Transverse colon (tissue), 4 donors: ENCODE measurements at regions not wholly inside any gene's neighbourhood (a gene's known extent, or its start where the extent isn't known, plus 50 kb on each side); places are given as distances from the start of the nearest gene placed in this dataset.

Experiments used
- DNase-seq: peaks from one replicate; pipeline ENCODE4 v3.0.0-alpha.2; 2019
- H3K27ac ChIP-seq, 4 donors: fragments of 200-600 bp; sonication (generic); 2 replicates each; pipeline ENCODE4 v1.5.1; 2016 to 2018; ENCODE audit warnings: inconsistent platforms in 4 of 4
- H3K27me3 ChIP-seq: fragments of 200-600 bp; sonication (generic); 2 replicates; pipeline ENCODE4 v1.5.1; 2017; ENCODE audit warnings: inconsistent platforms
- H3K36me3 ChIP-seq, 4 donors: fragments of 200-600 bp; sonication (generic); 2 replicates each; pipeline ENCODE4 v1.5.1; 2017 to 2019; ENCODE audit warnings: inconsistent platforms in 4 of 4
- H3K4me1 ChIP-seq, 4 donors: fragments of 200-600 bp; sonication (generic); 2 replicates each; pipeline ENCODE4 v1.5.1; 2017 to 2020; ENCODE audit warnings: inconsistent platforms in 4 of 4
- H3K4me3 ChIP-seq, 4 donors: fragments of 200-600 bp; sonication (generic); 1 replicate in 1 of 4; 2 replicates in 3 of 4; pipeline versions ENCODE4 v1.5.1 to v1.6.1; 2017 to 2019; ENCODE audit warnings: inconsistent platforms in 4 of 4
- H3K9me3 ChIP-seq, 2 donors: fragments of 200-600 bp; sonication (generic); 2 replicates each; pipeline ENCODE4 v1.5.1; 2017 to 2019; ENCODE audit warnings: inconsistent platforms in 2 of 2
- EP300 ChIP-seq: sonication (generic); formaldehyde crosslinking; IDR thresholded peaks from one replicate; pipeline ENCODE4 v1.6.1; 2017; ENCODE audit warnings: antibody characterized with exemption, low read depth
- POLR2A ChIP-seq: fragments of 450-650 bp; IDR thresholded peaks from one replicate; pipeline ENCODE4 v1.6.1; 2016; ENCODE audit warnings: antibody characterized with exemption, mild to moderate bottlenecking, moderate library complexity
- POLR2AphosphoS5 ChIP-seq, 3 donors: sonication (generic); formaldehyde crosslinking; IDR thresholded peaks; one replicate each; pipeline ENCODE4 v1.6.1; 2016; ENCODE audit warnings: antibody characterized with exemption in 3 of 3
- WGBS, 2 donors: methylation state at CpG; one replicate each; pipeline ENCODE4 v1.1.5; 2018; ENCODE audit warnings: low coverage in 1 of 2; 5-methylcytosine and 5-hydroxymethylcytosine counted together
- in situ Hi-C, 4 donors: fragments of 200-750 bp; cut with MboI; loops; one replicate each; pipeline versions ENCODE4 v1.15.0 to v1.15.1; 2017; ENCODE audit warnings: low sequenced_read_pairs in 3 of 4, low pct_ligation_motif_present in 1 of 4, low pct_unique_long_range_greater_than_20kb in 1 of 4
- intact Hi-C: fragments of 100-400 bp; cut with DNase I; formaldehyde crosslinking; loops from one replicate; pipeline ENCODE4 v1.15.1; 2023; ENCODE audit warnings: low total_unique reads
- TF ChIP-seq, protein P1 (sequence below), 5 experiments: fragments of 200-600 bp in 3 of 5; fragments of 450-650 bp in 2 of 5; sonication (generic) in 3 of 5; IDR thresholded peaks; 1 replicate in 2 of 5; 2 replicates in 3 of 5; pipeline ENCODE4 v1.5.1; 2016 to 2017; ENCODE audit warnings: antibody characterized with exemption in 5 of 5, inconsistent platforms in 3 of 5, mild to moderate bottlenecking in 2 of 5, moderate library complexity in 1 of 5

DNA sequence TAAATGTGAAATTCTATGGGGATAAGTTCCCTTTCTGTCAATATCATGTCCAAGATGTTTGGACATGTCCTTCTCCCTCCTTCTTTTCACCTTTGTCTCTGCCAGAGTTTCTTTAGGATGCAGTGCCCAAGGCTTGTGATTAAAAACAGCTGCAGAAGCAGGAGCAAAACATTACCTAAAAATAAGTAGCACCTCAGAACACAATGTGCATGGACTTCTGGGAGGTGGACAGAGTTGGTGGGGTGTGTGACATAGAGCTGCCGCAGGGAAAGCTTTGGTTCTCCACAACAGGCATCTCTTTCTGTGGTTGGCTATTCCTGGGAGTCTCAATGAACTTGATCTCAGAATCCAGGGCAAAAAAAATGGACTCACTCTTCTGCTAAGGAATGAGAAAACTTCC lies 97.0 kb downstream of the SEC61B start:
- no peak for DNase-seq
- in situ Hi-C loops (no loop called here), intact Hi-C loops (no loop called here)
- Histone ChIP-seq H3K4me3 (no peak overlapping the region), H3K36me3 (no peaks in the 10 kb centered on the region), H3K27me3 (peaks cover 4% of the 10 kb centered on the region), H3K4me1 (no peaks in the 10 kb centered on the region), H3K27ac (no peak overlapping the region), H3K9me3 (no peaks in the 10 kb centered on the region)
- WGBS, 2 donors, result 94 to 100% methylated on average over 1 of the region's 1 CpG
- TF ChIP-seq EP300 (no peak), POLR2A (no peak), POLR2AphosphoS5 (IDR thresholded peaks at IDR 0.05) (no peak)
- TF ChIP-seq, protein P1, sequence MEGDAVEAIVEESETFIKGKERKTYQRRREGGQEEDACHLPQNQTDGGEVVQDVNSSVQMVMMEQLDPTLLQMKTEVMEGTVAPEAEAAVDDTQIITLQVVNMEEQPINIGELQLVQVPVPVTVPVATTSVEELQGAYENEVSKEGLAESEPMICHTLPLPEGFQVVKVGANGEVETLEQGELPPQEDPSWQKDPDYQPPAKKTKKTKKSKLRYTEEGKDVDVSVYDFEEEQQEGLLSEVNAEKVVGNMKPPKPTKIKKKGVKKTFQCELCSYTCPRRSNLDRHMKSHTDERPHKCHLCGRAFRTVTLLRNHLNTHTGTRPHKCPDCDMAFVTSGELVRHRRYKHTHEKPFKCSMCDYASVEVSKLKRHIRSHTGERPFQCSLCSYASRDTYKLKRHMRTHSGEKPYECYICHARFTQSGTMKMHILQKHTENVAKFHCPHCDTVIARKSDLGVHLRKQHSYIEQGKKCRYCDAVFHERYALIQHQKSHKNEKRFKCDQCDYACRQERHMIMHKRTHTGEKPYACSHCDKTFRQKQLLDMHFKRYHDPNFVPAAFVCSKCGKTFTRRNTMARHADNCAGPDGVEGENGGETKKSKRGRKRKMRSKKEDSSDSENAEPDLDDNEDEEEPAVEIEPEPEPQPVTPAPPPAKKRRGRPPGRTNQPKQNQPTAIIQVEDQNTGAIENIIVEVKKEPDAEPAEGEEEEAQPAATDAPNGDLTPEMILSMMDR (IDR thresholded peaks at IDR 0.05), result no peak

DNA sequence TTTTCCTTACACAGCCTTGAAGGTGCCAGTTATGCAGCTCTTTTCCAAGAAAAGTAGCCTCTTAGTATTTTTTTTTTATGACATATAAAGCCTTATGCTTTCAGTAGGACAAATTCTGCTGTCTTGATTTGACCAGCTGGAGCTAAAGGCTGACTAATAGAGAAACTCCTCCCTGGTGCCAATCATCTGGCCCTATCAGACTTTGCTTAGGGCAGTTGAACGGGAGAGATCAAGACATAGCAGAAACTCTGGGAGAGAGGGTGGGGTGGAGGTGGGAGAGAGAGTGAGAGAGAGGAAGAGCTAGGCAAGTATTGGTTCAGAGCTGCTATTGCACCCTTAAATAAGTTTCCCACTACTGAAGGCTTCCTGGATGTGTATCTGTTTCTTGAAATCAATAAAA lies 100.2 kb downstream of the SEC61B start:
- Histone ChIP-seq H3K4me3 (no peak overlapping the region), H3K27ac (no peak overlapping the region), H3K27me3 (no peaks in the 10 kb centered on the region), H3K36me3 (no peaks in the 10 kb centered on the region), H3K9me3 (no peaks in the 10 kb centered on the region), H3K4me1 (no peaks in the 10 kb centered on the region)
- 5 to 63% methylated on average over 1 of the region's 1 CpG for WGBS, 2 donors
- in situ Hi-C loops (no loop called here), intact Hi-C loops (no loop called here)
- no peak for TF ChIP-seq POLR2A
- no peak for TF ChIP-seq EP300
- TF ChIP-seq, protein P1 (IDR thresholded peaks at IDR 0.05), result no peak
- no peak for TF ChIP-seq POLR2AphosphoS5 (IDR thresholded peaks at IDR 0.05)
- DNase-seq, result no peak

DNA sequence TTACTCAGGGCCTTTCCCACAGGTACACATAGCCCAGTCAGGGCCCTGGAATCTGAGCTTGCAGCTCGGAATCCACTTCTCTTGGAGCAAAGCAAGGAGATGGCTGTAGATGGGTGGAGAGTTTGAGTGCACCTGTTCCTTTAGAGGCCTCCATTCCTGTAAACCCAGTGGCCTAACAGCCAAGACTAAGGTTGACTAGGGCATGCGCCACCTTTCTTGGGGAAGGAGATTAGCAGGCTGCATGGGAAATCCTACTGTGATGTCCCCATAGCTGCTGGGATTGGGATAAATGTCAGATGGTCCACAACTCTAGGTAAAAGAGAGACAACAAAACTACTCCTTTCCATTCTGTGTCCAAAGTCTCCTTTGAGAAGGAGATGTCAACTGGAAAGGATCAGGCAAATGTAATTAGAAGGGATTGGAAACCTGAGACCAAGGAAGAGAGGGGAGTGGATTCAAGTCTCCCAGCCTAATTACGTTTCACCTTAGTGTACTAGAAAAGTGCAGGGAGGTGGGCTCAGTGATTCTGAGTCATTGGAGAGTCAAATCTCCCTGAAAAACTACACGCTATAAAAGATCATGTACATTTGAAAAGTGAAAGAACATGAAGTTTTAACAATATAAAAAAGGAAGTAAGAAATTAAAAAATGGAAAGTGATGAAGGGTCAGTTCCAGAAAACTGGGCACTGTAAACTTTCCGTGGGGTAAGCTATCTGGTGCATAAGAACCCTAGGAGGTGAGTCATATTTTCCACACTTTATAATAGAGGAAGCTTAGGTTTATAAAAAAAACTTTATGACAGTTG lies 104.2 kb downstream of the SEC61B start:
- no peak overlapping the region for H3K27ac ChIP-seq
- H3K4me3 ChIP-seq, result no peak overlapping the region
- no peaks in the 10 kb centered on the region for H3K9me3 ChIP-seq
- no peak for DNase-seq
- H3K27me3 ChIP-seq, result no peaks in the 10 kb centered on the region
- WGBS, 2 donors, result 62 to 63% methylated on average over 4 to 5 of the region's 5 CpGs
- in situ Hi-C loops (loop anchor here in 1 of 4 donors (25.0 kb wide), 1 partner anchor 111 kb away; no protein-coding TSS in a partner anchor), intact Hi-C loops (no loop called here)
- TF ChIP-seq, protein P1 (IDR thresholded peaks at IDR 0.05), result no peak
- no peak for TF ChIP-seq POLR2A
- TF ChIP-seq EP300, result no peak
- TF ChIP-seq POLR2AphosphoS5 (IDR thresholded peaks at IDR 0.05), result no peak
- H3K4me1 ChIP-seq, result no peaks in the 10 kb centered on the region
- H3K36me3 ChIP-seq, result no peaks in the 10 kb centered on the region

DNA sequence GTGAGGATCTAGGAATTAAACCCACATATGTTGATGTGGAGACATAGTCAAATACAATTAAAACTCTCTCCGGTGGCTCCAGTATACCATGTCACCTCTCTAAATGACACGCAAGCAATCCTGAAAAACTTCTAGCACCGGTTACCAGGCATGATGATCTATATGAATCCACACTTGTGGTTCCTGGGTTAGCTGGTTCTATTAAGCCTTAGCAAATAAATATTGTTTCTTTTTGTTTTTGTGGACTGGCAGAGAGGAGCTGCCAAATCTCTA lies 104.8 kb downstream of the SEC61B start:
- WGBS, 2 donors, result 68 to 71% methylated on average over 3 of the region's 3 CpGs
- no peak for DNase-seq
- in situ Hi-C loops, result loop anchor here in 1 of 4 donors (25.0 kb wide), 1 partner anchor 110 kb away; no protein-coding TSS in a partner anchor

More for the DNA sequence above, 104.8 kb downstream of the SEC61B start:
- no peaks in the 10 kb centered on the region for H3K9me3 ChIP-seq
- no peak overlapping the region for H3K27ac ChIP-seq
- H3K27me3 ChIP-seq, result no peaks in the 10 kb centered on the region
- H3K4me3 ChIP-seq, result no peak overlapping the region
- intact Hi-C loops, result no loop called here
- H3K36me3 ChIP-seq, result no peaks in the 10 kb centered on the region
- TF ChIP-seq POLR2AphosphoS5 (IDR thresholded peaks at IDR 0.05), result no peak
- no peak for TF ChIP-seq EP300
- TF ChIP-seq, protein P1 (IDR thresholded peaks at IDR 0.05), result no peak
- TF ChIP-seq POLR2A, result no peak
- H3K4me1 ChIP-seq, result no peaks in the 10 kb centered on the region
